Upper lobe of left lung (tissue), 4 donors: ENCODE measurements at regions not wholly inside any gene's neighbourhood (a gene's known extent, or its start where the extent isn't known, plus 50 kb on each side); places are given as distances from the start of the nearest gene placed in this dataset.

Experiments used
- EP300 ChIP-seq, 4 donors: sonication (generic); formaldehyde crosslinking; IDR thresholded peaks; one replicate each; pipeline ENCODE4 v1.5.1; 2017; ENCODE audit warnings: antibody characterized with exemption in 4 of 4, control low read depth in 2 of 4
- POLR2A ChIP-seq, 4 donors: fragments of 450-650 bp; IDR thresholded peaks; one replicate each; pipeline ENCODE4 v1.5.1; 2016 to 2017; ENCODE audit warnings: antibody characterized with exemption in 4 of 4, mild to moderate bottlenecking in 2 of 4
- TF ChIP-seq, protein P1 (sequence below), 6 experiments: fragments of 450-650 bp in 4 of 6; fragments of 200-600 bp in 2 of 6; sonication (generic) in 2 of 6; IDR thresholded peaks; one replicate each; pipeline ENCODE4 v1.5.1; 2016 to 2019; ENCODE audit warnings: antibody characterized with exemption in 6 of 6

DNA sequence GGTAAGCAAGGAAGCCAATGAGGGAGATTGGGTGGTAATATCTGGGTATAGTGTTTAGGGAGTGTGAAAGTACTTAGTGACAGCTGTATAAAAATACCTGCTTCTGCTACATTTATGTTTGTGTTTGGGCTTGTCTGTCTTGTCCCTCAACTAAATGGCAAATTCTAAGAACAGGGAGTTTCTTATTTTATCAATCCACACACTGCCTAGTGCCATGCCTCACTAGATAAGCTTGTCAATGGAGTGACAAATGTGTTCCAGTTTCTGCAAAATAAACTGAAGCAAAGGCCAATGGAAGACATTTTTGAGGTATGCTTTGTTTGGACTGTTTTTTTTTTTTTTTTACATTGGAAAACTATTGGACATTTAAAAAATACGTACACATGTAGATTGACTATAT lies 418.0 kb downstream of the SH2D1A start:
- TF ChIP-seq, protein P1, sequence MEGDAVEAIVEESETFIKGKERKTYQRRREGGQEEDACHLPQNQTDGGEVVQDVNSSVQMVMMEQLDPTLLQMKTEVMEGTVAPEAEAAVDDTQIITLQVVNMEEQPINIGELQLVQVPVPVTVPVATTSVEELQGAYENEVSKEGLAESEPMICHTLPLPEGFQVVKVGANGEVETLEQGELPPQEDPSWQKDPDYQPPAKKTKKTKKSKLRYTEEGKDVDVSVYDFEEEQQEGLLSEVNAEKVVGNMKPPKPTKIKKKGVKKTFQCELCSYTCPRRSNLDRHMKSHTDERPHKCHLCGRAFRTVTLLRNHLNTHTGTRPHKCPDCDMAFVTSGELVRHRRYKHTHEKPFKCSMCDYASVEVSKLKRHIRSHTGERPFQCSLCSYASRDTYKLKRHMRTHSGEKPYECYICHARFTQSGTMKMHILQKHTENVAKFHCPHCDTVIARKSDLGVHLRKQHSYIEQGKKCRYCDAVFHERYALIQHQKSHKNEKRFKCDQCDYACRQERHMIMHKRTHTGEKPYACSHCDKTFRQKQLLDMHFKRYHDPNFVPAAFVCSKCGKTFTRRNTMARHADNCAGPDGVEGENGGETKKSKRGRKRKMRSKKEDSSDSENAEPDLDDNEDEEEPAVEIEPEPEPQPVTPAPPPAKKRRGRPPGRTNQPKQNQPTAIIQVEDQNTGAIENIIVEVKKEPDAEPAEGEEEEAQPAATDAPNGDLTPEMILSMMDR (IDR thresholded peaks at IDR 0.05): no peak
- TF ChIP-seq POLR2A (IDR thresholded peaks at IDR 0.05): no peak
- TF ChIP-seq EP300 (IDR thresholded peaks at IDR 0.05): no peak
